ENCODE measurements at regions not wholly inside any gene's neighbourhood (a gene's known extent, or its start where the extent isn't known, plus 50 kb on each side); places are given as distances from the start of the nearest gene placed in this dataset.

DNA sequence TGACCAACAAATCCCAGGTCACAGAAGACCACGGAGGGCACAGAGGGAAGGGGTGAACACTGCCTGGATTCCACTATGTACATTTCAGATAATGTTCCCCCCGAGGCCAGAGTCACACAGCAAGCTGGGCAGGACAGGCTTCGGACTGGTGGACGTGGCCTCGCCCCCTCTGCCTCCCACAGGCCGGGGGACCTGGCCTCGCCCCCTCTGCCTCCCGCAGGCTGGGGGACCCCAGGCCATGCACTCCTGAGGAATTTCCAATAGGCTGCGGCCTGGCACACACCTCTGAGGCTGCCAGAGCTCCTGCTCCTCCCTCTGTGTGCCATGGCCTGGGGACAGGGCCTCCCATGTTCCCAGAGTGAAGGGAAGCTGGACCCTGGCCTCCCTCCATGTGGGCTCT, 1352.8 kb downstream of the BRD1 start:
- TF ChIP-seq TAF1 (IDR thresholded peaks at IDR 0.05; ENCODE audit: low read depth, low read length) (no peak), POLR2AphosphoS5 (IDR thresholded peaks at IDR 0.05; ENCODE audit: low read depth, low read length) (no peak), POLR2A (IDR thresholded peaks at IDR 0.05; ENCODE audit: low read depth, low read length) (no peak)

Data from GM12891 (cell line).